ENCODE measurements at regions not wholly inside any gene's neighbourhood (a gene's known extent, or its start where the extent isn't known, plus 50 kb on each side); places are given as distances from the start of the nearest gene placed in this dataset.

GRCh38 chr12:13387101-13387500 is 190.6 kb downstream of the EMP1 start:
- Histone ChIP-seq H3K9me3 (no peaks in the 10 kb centered on the region), H3K36me3 (no peaks in the 10 kb centered on the region), H3K4me1 (peaks cover 0 to 11% of the 10 kb centered on the region in 2 donors), H3K27me3 (no peaks in the 10 kb centered on the region), H3K4me3 (no peak overlapping the region), H3K27ac (no peak overlapping the region)
- DNase-seq (ENCODE audit: low spot score), result no peak
- TF ChIP-seq CTCF (IDR thresholded peaks at IDR 0.05), result no peak

- H3K4me1 ChIP-seq, result peaks cover 0 to 11% of the 10 kb centered on the region in 2 donors
- H3K27me3 ChIP-seq, result no peaks in the 10 kb centered on the region
- no peaks in the 10 kb centered on the region for H3K9me3 ChIP-seq
- H3K4me3 ChIP-seq, result no peak overlapping the region
- no peak overlapping the region for H3K27ac ChIP-seq
- no peaks in the 10 kb centered on the region for H3K36me3 ChIP-seq
- no peak for DNase-seq (ENCODE audit: low spot score)
- no peak for TF ChIP-seq CTCF (IDR thresholded peaks at IDR 0.05)
These were observed 190.0 kb downstream of the EMP1 start for GRCh38 chr12:13386323-13387039.

- Histone ChIP-seq H3K4me3 (no peak overlapping the region), H3K27me3 (no peaks in the 10 kb centered on the region), H3K27ac (no peak overlapping the region), H3K36me3 (no peaks in the 10 kb centered on the region), H3K9me3 (peaks cover 0 to under 1% of the 10 kb centered on the region in 2 donors), H3K4me1 (no peaks in the 10 kb centered on the region)
- no peak for TF ChIP-seq CTCF (IDR thresholded peaks at IDR 0.05)
- DNase-seq (ENCODE audit: low spot score), result no peak
These were observed 186.9 kb downstream of the EMP1 start for GRCh38 chr12:13383379-13383778.

- H3K27me3 ChIP-seq, result no peaks in the 10 kb centered on the region
- H3K4me3 ChIP-seq, result no peak overlapping the region
- H3K9me3 ChIP-seq, result peaks cover 0 to 15% of the 10 kb centered on the region in 2 donors
- no peak for DNase-seq (ENCODE audit: low spot score)
- H3K36me3 ChIP-seq, result no peaks in the 10 kb centered on the region
- TF ChIP-seq CTCF (IDR thresholded peaks at IDR 0.05), result no peak
- no peaks in the 10 kb centered on the region for H3K4me1 ChIP-seq
- no peak overlapping the region for H3K27ac ChIP-seq
These were observed 183.8 kb downstream of the EMP1 start for GRCh38 chr12:13380297-13380696.

GRCh38 chr12:13379531-13380188 is 183.1 kb downstream of the EMP1 start:
- H3K9me3 ChIP-seq, result peaks cover 0 to 15% of the 10 kb centered on the region in 2 donors
- H3K4me1 ChIP-seq, result no peaks in the 10 kb centered on the region
- H3K27ac ChIP-seq, result no peak overlapping the region
- no peak for TF ChIP-seq CTCF (IDR thresholded peaks at IDR 0.05)
- no peaks in the 10 kb centered on the region for H3K36me3 ChIP-seq
- no peaks in the 10 kb centered on the region for H3K27me3 ChIP-seq
- no peak overlapping the region for H3K4me3 ChIP-seq
- no peak for DNase-seq (ENCODE audit: low spot score)

Measured in right atrium auricular region (tissue), 2 donors.